ENCODE measurements at regions not wholly inside any gene's neighbourhood (a gene's known extent, or its start where the extent isn't known, plus 50 kb on each side); places are given as distances from the start of the nearest gene placed in this dataset.

- TF ChIP-seq POLR2A (IDR thresholded peaks at IDR 0.05; ENCODE audit: extremely low read depth, insufficient read length) (no peak), MYC (IDR thresholded peaks at IDR 0.05; ENCODE audit: low read depth, low read length) (no peak)
Observed at GRCh38 chr20:50366270-50367103, 143.7 kb upstream of the PTPN1 start.

All from NB4 (cell line).